ENCODE measurements at regions not wholly inside any gene's neighbourhood (a gene's known extent, or its start where the extent isn't known, plus 50 kb on each side); places are given as distances from the start of the nearest gene placed in this dataset.

DNA sequence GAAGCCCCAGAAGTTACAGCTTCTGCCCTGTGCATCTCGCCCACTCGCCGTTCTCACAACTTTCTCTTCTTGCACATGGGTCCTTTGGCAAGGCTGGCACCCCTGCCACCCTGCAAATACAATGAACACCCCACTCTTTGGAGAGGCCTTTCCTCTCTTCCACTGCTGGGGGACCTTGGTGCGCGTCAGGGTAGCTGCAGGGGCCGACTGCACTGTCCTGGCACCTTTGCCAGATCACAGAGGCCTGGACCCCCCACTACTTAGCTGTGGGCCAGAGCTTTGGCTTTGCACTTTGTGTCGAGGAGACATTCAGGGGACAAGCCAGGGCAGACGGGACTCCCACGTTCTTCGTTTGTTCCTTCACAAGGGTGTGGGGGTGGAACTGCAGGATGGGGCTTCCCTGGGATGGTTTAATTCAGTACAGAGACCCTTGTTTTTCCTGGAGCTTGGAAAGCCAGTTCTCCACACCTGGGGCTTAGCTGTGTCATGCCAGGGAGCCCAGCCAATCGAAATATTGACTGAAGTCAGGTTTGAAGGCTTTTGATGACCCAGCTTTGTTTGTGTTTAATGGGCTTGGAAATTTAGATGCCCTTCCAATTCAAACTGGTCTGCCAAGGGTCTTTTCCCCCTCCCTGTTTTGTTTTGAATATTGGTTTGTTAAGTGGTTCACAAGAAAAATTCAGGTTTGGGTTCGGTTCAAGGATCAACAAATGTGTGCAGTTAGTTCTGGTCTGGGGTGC lies 256.1 kb upstream of the TLE3 start:
- ATAC-seq (no peak), DNase-seq (ENCODE audit: low spot score in 2 of 2) (no peak)
- Mint-ChIP-seq H3K36me3 (no peaks in the 10 kb centered on the region), H3K27ac (no peak overlapping the region), H3K9me3 (no peaks in the 10 kb centered on the region)

DNA sequence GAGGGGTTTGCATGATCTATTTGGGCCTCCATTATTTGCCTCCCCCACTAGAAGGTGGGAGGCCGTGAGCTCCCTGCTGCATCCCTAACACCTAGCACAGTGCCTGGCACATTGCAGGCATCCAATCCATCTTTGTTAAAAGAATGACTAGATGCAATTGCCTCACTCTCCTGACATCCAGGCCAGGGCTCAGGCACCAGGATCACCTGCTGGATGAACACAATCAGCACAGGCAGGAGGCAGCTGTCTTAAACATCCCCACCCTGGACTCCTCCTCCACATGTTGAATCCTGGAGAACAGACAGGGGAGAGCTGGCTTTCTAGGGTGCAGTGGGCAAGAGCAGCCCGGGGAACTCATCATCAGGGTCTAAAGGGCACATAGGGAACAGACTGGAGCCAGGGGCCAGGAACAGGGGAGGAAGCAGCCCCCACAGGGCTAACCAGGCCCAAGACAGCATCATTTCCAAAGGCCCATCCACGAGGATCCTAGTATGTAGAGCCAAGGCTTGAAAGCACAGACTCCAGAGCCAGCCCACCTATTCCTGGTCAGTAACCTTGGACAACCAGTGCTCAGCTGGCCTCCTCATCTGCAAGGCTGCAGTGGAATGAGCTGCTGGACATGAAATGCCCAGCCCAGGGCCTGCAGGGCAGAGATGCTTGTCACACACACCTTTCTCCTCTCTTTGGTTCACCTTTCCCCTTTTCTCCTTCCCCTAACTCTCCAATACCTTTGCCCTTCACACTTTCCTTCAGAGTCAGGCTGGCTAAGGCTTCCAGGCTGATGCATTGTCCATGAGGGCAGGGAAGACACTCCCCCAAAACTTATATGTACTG lies 254.4 kb upstream of the TLE3 start:
- Mint-ChIP-seq H3K36me3 (no peaks in the 10 kb centered on the region), H3K9me3 (no peaks in the 10 kb centered on the region), H3K27ac (no peak overlapping the region)
- ATAC-seq: no peak
- no peak for DNase-seq (ENCODE audit: low spot score in 2 of 2)

DNA sequence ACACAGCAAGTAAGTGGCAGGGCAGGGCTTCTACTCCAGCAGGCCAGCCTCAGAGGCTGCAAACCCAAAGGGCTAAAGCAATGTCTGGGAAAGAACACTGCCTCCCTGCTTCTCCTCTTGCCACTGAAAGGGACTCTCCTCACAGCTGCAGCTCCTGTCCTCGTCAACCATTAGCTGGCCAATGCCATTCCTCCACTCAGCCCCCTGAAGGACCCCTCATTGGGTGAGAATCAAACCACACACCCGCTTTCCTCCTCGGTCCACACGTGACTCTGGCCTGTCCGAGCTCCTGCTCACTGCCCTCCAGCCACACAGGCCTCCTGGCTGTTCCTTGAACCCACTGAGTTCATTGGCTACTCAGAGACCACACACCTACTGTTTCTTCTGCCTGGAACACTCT lies 253.7 kb upstream of the TLE3 start:
- ATAC-seq: no peak
- no peak for DNase-seq (ENCODE audit: low spot score in 2 of 2)
- Mint-ChIP-seq H3K27ac (no peak overlapping the region), H3K9me3 (no peaks in the 10 kb centered on the region), H3K36me3 (no peaks in the 10 kb centered on the region)

DNA sequence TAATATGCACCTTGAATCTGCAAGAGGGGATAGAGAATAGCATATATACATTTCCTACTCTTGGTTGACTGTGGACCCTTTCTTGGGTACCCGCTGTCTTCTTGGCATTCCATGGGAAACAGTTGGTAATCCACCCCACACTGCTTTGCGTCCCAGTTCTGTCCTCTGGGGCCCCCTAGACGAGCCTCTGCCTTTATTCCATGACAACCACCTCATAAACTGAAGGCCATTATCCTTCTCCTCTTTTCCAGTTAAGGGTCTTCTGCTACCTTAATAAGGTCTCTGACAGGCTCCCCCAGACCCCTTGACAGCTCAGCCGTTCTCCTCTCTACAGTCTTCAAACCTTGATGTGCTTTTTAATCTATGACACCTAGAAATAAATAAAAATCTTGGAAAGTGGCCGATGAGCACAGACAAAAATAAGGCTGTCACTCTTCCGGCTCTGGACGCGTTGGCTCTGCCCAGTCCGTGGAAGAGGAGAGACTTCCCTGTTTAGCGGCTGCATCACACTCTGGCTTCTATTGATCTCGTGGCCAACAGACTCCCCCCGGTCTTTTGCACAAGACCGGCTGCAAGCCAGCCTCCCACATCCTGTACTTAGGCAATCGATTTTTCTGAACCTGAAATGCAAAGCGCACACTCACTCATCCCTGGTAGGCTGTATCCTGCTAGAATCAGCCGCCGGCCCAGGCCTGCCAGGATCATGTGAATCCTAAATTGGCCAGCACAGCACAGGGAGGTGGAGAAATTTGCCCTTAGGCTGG lies 251.0 kb upstream of the TLE3 start:
- ATAC-seq (no peak), DNase-seq (ENCODE audit: low spot score in 2 of 2) (no peak)
- Mint-ChIP-seq H3K36me3 (no peaks in the 10 kb centered on the region), H3K9me3 (no peaks in the 10 kb centered on the region), H3K27ac (no peak overlapping the region)

GRCh38 chr15:70348226-70348543 lies 250.5 kb upstream of the TLE3 start:
- no peak overlapping the region for H3K27ac Mint-ChIP-seq
- no peak for DNase-seq (ENCODE audit: low spot score in 2 of 2)
- no peak for ATAC-seq
- H3K9me3 Mint-ChIP-seq: no peaks in the 10 kb centered on the region
- H3K36me3 Mint-ChIP-seq: no peaks in the 10 kb centered on the region

- Mint-ChIP-seq H3K9me3 (no peaks in the 10 kb centered on the region), H3K27ac (no peak overlapping the region), H3K36me3 (no peaks in the 10 kb centered on the region)
- no peak for ATAC-seq
- DNase-seq (ENCODE audit: low spot score in 2 of 2): no peak
Measured at GRCh38 chr15:70347321-70348225, 249.9 kb upstream of the TLE3 start.

DNA sequence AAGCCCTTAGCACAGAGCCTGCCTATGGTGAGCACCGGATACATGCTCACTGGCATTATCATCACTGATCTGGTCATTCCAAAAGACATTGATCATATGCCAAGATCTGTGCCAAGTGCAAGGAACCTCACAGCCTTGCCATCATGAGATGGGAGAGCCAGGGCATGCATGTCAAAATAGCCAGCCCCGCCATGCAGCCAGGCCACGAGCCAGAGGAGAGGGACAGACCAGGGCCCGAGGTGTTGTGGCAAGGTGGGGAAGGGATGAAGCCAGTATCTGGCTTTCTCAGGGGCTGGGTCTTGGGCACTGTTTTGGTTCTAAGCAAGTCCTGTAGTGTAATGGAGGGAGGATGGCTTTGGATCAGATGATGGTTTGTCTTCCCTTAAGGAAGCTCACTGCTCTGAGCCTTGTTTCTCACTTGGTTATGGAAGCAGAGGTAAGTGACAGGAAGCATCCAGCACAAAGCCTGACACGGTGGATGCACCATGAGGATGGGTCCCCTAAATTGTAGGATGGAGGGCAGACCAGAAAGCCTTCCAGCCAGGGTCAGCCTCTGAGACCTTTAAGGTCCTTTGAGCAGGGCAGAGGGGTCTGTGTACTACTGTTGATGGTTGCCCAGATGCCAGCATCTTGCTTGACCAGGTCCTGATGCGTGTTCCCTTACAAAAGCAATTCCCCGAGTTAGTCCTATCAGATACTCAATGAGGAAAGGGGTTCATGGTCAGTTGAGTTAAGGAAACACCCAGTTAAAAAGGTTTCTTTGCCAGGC lies 247.7 kb upstream of the TLE3 start:
- Mint-ChIP-seq H3K27ac (no peak overlapping the region), H3K9me3 (no peaks in the 10 kb centered on the region), H3K36me3 (no peaks in the 10 kb centered on the region)
- ATAC-seq: no peak
- no peak for DNase-seq (ENCODE audit: low spot score in 2 of 2)

DNA sequence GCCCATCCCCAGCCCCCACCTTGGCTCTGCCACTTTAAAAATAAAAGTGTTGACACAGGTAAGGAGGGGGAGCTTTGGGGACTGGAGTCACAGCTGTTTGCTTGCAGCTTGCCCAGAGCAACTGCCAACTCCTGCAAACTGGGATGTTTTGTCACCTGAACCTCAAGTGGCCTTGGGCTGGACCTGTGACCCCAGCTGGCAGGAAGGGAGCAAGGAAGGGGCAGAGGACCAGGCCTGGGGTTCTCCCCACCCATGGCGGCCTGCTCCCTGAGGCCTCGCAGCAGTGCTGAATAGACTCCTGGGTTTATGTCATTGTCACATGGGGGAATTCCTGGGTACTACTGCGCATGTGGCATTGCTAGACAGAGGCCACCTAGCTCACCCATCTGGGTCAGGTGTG lies 246.9 kb upstream of the TLE3 start:
- ATAC-seq (no peak), DNase-seq (ENCODE audit: low spot score in 2 of 2) (no peak)
- no peaks in the 10 kb centered on the region for H3K9me3 Mint-ChIP-seq
- no peaks in the 10 kb centered on the region for H3K36me3 Mint-ChIP-seq
- H3K27ac Mint-ChIP-seq: no peak overlapping the region

DNA sequence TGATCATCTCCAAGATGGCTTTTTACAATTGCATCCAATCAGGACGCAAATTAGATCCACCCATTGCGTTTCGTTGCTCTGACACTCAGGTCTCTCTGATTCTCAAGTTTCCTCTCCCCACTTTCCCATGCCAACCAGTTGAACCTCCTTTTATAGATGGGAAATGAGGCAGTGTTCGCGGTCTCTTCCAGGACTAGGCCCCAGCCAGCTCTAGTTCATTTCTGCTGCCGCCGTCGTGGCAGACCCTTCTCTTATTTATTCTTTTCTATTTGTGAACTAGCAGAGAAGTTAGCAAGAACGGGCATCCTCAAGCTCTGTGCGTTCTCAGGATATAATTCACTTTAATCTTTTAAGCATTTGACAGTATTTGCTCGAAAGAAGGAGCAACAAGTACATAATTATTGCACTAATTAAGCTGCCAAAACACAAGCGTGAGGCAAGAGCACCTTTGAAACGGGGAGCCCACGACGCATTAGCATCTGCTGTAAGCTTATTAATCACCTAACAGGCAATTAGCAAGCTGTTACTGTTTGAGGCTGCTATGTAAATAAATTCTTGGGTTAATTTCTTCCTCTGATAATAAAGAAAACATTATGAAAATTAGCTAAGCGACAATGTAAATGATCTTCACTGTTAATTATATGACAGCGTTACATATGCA lies 246.4 kb upstream of the TLE3 start:
- DNase-seq (ENCODE audit: low spot score in 2 of 2) (no peak), ATAC-seq (no peak)
- Mint-ChIP-seq H3K36me3 (no peaks in the 10 kb centered on the region), H3K9me3 (no peaks in the 10 kb centered on the region), H3K27ac (no peak overlapping the region)

GRCh38 chr15:70342554-70343548 lies 245.1 kb upstream of the TLE3 start:
- Mint-ChIP-seq H3K9me3 (no peaks in the 10 kb centered on the region), H3K27ac (peak overlapping the region in 1 of 2 donors; percentile 82), H3K36me3 (no peaks in the 10 kb centered on the region)
- no peak for DNase-seq (ENCODE audit: low spot score in 2 of 2)
- no peak for ATAC-seq

GRCh38 chr15:70342141-70342540 lies 244.4 kb upstream of the TLE3 start:
- no peaks in the 10 kb centered on the region for H3K9me3 Mint-ChIP-seq
- ATAC-seq: no peak
- no peak for DNase-seq (ENCODE audit: low spot score in 2 of 2)
- H3K27ac Mint-ChIP-seq: peak overlapping the region in 1 of 2 donors; percentile 36
- no peaks in the 10 kb centered on the region for H3K36me3 Mint-ChIP-seq

- H3K36me3 Mint-ChIP-seq: no peaks in the 10 kb centered on the region
- peaks cover 0 to 3% of the 10 kb centered on the region in 2 donors for H3K9me3 Mint-ChIP-seq
- DNase-seq (ENCODE audit: low spot score in 2 of 2) (no peak), ATAC-seq (no peak)
- no peak overlapping the region for H3K27ac Mint-ChIP-seq
Measured at GRCh38 chr15:70341566-70341965, 243.8 kb upstream of the TLE3 start.

- ATAC-seq: no peak
- DNase-seq (ENCODE audit: low spot score in 2 of 2): no peak
- Mint-ChIP-seq H3K36me3 (peaks cover 7% of the 10 kb centered on the region in 2 donors), H3K27ac (no peak overlapping the region), H3K9me3 (peaks cover 7 to 11% of the 10 kb centered on the region in 2 donors)
Measured at GRCh38 chr15:70340494-70340870, 242.8 kb upstream of the TLE3 start.
